ENCODE measurements at regions not wholly inside any gene's neighbourhood (a gene's known extent, or its start where the extent isn't known, plus 50 kb on each side); places are given as distances from the start of the nearest gene placed in this dataset.
"Not testable (repeated sequence)": the region's sequence is repeated elsewhere in the genome, so short reads cannot be mapped to it uniquely, and the experiment has no call there.

DNA sequence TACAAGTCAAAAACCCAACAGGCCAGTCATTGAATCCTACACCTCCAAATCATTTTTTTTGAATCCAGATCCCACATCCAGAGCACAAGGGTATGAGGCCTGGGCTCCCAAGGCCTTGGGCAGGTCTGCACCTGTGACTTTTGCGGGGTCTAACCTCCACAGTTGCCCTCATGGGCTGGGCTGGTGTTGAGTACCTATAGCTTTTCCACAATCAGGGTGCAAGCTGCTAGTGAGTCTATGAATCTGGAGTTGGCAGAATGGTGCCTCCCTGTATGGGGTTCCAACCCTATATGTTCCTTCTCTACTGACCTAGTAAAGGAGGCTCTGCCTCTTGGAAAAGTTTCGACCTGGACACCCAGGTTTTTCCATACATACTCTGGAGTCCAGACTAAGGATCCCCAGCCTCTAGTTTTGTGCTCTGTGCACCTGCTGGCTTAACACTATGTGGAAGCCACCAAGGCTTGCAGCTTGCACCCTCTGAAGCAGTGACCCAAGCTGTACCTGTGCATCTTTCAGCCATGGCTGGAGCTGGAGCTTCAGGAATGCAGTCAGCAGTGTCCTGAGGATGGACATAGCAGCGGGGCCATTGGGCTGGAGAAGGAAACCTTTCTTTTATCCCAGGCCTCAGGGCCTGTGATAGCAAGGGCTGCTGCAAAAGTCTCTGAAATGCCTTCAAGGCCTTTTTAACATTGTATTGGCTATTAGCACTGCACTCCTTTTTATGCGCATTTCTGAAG, 233.6 kb downstream of the CWH43 start:
- H3K4me3 Mint-ChIP-seq; DNase-seq (ENCODE audit: low spot score in 2 of 2); H3K27ac Mint-ChIP-seq (ENCODE audit: low read depth); H3K4me1 Mint-ChIP-seq; H3K27me3 Mint-ChIP-seq; ATAC-seq (replicated peaks; ENCODE audit: extremely low read depth, poor library complexity, severe bottlenecking); H3K36me3 Mint-ChIP-seq (ENCODE audit: insufficient read depth): not testable (repeated sequence)
- H3K9me3 Mint-ChIP-seq = peaks cover 43% of the 10 kb centered on the region

DNA sequence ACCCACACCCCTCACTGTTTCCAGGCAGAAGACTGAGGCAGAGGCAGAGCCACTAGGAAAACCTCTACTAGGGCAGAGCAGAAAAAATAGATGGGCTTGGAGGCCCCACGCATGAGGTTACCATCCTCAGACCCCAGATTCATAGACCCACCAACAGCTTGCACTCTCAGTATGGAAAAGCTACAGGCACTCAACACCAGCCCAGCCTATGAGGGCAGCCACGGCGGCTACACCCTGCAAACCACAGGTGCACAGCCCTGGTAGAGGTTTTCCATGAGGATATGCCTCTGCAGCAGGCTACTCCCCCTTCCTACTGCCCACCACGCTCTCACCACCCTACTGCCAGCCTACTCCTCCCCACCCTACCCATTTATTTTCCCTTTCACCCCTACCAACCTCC, 235.1 kb downstream of the CWH43 start:
- no peak for ATAC-seq (replicated peaks; ENCODE audit: extremely low read depth, poor library complexity, severe bottlenecking)
- H3K9me3 Mint-ChIP-seq = peaks cover 33% of the 10 kb centered on the region

DNA sequence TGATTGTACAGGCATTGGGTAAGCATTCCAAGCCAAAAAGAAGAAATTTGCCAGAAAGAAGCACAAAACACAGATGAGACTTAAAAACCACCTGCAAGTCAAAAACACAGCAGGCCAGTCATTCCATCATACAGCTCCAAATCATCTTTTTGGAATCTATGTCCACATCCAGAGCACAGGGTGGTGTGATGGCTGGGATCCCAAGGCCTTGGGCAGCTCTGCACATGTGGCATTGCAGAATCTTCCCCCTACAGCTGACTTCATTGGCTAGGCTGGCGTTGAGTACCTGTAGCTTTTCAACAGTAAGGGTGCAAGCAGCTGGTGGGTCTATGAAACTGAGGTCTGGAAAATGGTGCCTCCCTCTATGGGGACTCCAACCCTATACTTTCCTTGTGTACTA, 236.7 kb downstream of the CWH43 start:
- not testable (repeated sequence) for ATAC-seq (replicated peaks; ENCODE audit: extremely low read depth, poor library complexity, severe bottlenecking); H3K4me1 Mint-ChIP-seq; H3K27ac Mint-ChIP-seq (ENCODE audit: low read depth); H3K27me3 Mint-ChIP-seq; H3K4me3 Mint-ChIP-seq; H3K36me3 Mint-ChIP-seq (ENCODE audit: insufficient read depth); DNase-seq (ENCODE audit: low spot score in 2 of 2)
- peaks cover 27% of the 10 kb centered on the region for H3K9me3 Mint-ChIP-seq

More for the DNA sequence above, 235.1 kb downstream of the CWH43 start:
- no peaks in the 10 kb centered on the region for H3K4me1 Mint-ChIP-seq
- DNase-seq (ENCODE audit: low spot score in 2 of 2) = no peak
- no peak overlapping the region for H3K27ac Mint-ChIP-seq (ENCODE audit: low read depth)
- peaks cover 4% of the 10 kb centered on the region for H3K36me3 Mint-ChIP-seq (ENCODE audit: insufficient read depth)
- no peak overlapping the region for H3K4me3 Mint-ChIP-seq
- no peaks in the 10 kb centered on the region for H3K27me3 Mint-ChIP-seq

DNA sequence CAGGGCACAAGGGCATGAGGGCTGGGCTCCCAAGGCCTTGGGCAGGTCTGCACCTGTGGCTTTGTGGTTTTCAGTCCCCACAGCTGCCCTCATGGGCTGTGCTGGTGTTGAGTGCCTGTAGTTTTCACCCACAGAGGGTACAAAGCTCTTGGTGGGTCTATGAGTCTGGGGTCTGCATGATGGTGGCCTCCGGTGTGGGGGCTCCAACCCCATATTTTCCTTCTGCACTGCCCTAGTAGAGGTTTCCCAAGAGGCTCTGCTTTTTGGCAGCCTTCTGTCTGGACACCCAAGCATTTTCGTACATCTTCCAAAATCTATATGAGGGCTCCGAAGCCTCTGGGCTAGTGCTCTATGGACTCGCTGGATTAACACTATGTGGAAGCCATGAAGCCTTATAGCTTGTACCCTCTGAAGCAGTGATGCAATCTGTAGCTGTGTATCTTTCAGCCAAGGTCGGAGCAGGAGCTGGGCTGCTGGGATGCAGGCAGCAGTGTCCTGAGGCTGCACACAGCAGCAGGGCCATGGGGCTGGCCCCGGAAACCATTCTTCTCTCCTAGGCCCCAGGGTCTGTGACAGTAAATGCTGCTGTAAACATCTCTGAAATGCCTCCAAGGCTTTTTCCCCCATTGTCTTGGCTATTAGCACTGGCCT, 240.3 kb downstream of the CWH43 start:
- H3K9me3 Mint-ChIP-seq = peaks cover 19% of the 10 kb centered on the region
- not testable (repeated sequence) for H3K27ac Mint-ChIP-seq (ENCODE audit: low read depth); DNase-seq (ENCODE audit: low spot score in 2 of 2); H3K4me3 Mint-ChIP-seq; ATAC-seq (replicated peaks; ENCODE audit: extremely low read depth, poor library complexity, severe bottlenecking); H3K27me3 Mint-ChIP-seq; H3K4me1 Mint-ChIP-seq; H3K36me3 Mint-ChIP-seq (ENCODE audit: insufficient read depth)

DNA sequence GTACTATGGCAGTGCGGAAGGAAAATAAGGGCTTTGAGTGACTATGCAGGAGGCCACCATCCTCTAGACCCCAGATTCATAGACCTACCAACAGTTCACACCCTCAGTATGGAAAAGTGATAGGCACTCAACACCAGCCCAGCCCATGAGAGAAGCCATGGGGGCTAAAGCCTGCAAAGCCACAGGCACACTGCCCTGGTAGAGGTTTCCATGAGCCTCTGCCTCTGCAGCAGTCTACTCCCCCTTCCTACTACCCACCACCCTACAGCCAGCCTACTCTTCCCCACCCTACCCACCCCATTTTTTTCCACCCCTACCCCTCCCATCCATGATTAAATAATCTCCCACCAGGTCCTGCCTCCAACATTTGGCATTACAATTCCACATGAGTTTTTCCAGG, 241.9 kb downstream of the CWH43 start:
- not testable (repeated sequence) for ATAC-seq (replicated peaks; ENCODE audit: extremely low read depth, poor library complexity, severe bottlenecking); H3K36me3 Mint-ChIP-seq (ENCODE audit: insufficient read depth); H3K27ac Mint-ChIP-seq (ENCODE audit: low read depth); DNase-seq (ENCODE audit: low spot score in 2 of 2); H3K4me3 Mint-ChIP-seq; H3K27me3 Mint-ChIP-seq; H3K9me3 Mint-ChIP-seq; H3K4me1 Mint-ChIP-seq

DNA sequence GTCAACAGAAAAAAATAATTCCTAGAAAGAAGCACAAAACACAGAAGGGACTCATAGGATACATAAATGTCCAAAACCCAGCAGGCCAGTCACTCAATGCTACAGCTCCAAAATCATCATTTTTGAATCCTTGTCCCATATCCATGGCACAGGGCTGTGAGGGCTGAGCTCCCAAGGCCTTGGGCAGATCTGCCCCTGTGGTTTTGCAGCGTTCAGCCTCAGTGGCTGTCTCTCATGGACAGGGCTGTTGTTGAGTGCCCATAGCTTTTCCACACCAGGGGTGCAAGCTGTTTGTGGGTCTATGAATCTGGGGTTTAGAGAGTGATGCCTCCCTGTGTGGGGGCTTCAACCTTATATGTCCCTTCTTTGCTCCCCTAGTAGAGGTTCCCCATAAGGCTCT, 243.2 kb downstream of the CWH43 start:
- H3K27me3 Mint-ChIP-seq; H3K4me1 Mint-ChIP-seq; H3K27ac Mint-ChIP-seq (ENCODE audit: low read depth); H3K4me3 Mint-ChIP-seq; ATAC-seq (replicated peaks; ENCODE audit: extremely low read depth, poor library complexity, severe bottlenecking); DNase-seq (ENCODE audit: low spot score in 2 of 2); H3K36me3 Mint-ChIP-seq (ENCODE audit: insufficient read depth); H3K9me3 Mint-ChIP-seq: not testable (repeated sequence)

DNA sequence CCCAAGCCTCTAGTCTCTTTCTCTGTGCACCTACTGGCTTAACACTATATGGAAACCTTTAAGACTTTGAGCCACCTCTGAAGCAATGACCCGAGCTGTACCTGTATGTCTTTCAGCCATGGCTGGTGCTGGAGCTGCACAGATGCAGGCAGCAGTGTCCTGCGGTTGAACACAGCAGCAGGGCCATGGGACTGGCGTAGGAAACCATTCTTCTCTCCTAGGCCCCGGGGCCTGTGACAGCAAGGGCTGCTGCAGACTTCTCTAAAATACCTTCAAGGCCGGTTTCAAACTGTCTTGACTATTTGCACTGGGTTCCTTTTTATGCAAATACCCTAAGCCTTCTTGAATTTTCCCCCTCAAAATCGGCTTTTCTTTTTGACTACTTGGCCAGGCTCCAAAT, 243.6 kb downstream of the CWH43 start:
- H3K27ac Mint-ChIP-seq (ENCODE audit: low read depth); DNase-seq (ENCODE audit: low spot score in 2 of 2); H3K27me3 Mint-ChIP-seq; H3K36me3 Mint-ChIP-seq (ENCODE audit: insufficient read depth); H3K4me3 Mint-ChIP-seq; H3K9me3 Mint-ChIP-seq; H3K4me1 Mint-ChIP-seq; ATAC-seq (replicated peaks; ENCODE audit: extremely low read depth, poor library complexity, severe bottlenecking): not testable (repeated sequence)

DNA sequence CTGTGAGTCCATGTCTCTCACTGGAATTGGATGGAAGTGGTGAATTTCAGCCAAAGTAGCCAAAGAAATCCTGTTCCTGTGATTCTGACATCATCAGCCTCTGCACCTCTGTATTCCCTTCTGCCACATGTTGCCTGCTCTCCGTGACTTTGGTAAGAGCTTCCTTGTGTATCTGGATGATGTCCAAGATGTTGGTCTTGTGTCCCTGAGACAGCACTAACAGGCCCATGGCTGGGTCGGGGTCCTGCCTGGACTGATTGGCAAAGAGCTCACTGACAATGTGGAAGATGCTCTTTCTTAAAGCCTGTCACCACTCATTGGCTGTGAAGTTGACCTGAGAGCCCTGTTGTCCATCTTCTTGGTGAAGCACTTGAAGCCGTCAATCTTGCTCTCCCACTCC, 247.3 kb downstream of the CWH43 start:
- H3K27me3 Mint-ChIP-seq; H3K27ac Mint-ChIP-seq (ENCODE audit: low read depth); ATAC-seq (replicated peaks; ENCODE audit: extremely low read depth, poor library complexity, severe bottlenecking); H3K36me3 Mint-ChIP-seq (ENCODE audit: insufficient read depth); H3K4me3 Mint-ChIP-seq; H3K9me3 Mint-ChIP-seq; H3K4me1 Mint-ChIP-seq; DNase-seq (ENCODE audit: low spot score in 2 of 2): not testable (repeated sequence)

DNA sequence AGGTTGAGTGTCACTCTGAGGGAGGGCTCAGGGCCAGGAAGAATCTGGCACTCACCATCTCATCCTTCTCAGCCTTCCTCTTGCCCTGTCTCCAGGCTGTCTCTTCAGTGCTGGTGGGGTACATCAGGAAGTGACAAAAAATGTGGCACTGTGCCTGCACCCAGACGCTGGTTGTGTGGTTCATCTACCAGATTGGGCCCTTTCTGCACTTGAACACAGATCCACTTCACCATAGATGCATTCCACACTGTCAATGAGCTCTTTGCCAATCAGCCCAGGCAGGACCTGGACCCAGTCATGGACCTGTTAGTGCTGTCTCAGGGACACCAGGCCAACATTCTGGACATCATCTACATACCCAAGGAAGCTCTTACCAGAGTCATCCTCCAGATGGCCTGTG, 247.7 kb downstream of the CWH43 start:
- DNase-seq (ENCODE audit: low spot score in 2 of 2); ATAC-seq (replicated peaks; ENCODE audit: extremely low read depth, poor library complexity, severe bottlenecking); H3K9me3 Mint-ChIP-seq; H3K36me3 Mint-ChIP-seq (ENCODE audit: insufficient read depth); H3K27ac Mint-ChIP-seq (ENCODE audit: low read depth); H3K27me3 Mint-ChIP-seq; H3K4me1 Mint-ChIP-seq; H3K4me3 Mint-ChIP-seq: not testable (repeated sequence)

DNA sequence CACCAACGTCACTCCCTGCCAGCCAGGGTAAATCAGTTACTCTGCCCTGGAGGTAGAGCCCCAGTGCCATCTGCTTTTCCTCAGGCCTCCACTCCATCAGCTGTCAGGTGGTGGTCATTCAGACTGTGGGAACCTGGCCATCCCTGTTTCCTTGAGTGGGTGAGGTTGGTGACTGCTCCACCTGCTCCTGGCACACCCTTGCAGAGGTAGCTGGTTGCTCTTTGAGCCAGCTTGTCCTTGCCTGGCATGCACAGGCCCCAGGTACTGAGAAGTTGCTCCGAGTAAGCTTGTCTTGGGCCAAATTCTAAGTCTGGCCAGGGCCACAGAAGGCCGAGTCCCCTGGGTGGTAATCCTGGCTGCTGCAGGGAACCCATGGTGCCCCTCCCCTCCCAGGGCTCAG, 248.3 kb downstream of the CWH43 start:
- not testable (repeated sequence) for H3K4me3 Mint-ChIP-seq; H3K4me1 Mint-ChIP-seq; H3K27me3 Mint-ChIP-seq; ATAC-seq (replicated peaks; ENCODE audit: extremely low read depth, poor library complexity, severe bottlenecking); H3K9me3 Mint-ChIP-seq; H3K27ac Mint-ChIP-seq (ENCODE audit: low read depth); DNase-seq (ENCODE audit: low spot score in 2 of 2); H3K36me3 Mint-ChIP-seq (ENCODE audit: insufficient read depth)

DNA sequence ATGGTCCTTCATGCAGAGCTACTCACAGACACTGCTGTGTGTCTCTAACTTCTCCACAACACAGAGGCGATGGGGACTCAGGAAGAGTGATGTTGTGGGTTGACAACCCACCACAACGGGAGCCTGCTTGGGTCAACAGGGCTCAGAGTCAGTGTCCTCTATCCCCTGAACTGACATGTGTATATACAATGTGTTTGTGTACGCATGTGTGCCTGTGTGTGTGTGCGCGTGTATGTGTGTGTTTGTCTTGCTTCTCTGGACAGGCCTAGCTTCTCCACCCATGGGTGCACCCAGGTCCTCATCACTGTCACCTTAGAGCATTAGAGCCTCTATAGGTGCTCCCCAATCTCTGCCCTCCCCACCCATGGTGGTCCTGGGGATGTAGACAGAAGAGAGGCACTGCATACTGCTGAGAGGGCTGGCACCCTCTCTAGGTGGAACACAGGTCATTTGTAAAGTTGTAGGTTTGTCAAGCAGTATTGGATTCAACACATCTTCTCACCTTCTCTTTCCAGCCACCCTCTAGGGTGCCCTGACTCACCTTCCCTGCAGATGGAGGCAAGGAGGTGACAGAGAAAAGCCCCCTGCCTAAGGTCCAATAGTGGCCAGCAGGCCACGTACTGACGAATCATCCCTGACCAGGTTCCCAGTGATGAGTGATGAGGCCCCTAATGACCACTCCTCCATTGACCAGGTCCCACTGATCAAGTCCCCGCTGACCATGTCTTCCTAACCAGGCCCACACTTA, 249.5 kb downstream of the CWH43 start:
- not testable (repeated sequence) for H3K4me3 Mint-ChIP-seq; DNase-seq (ENCODE audit: low spot score in 2 of 2); H3K27ac Mint-ChIP-seq (ENCODE audit: low read depth); H3K36me3 Mint-ChIP-seq (ENCODE audit: insufficient read depth); H3K9me3 Mint-ChIP-seq; ATAC-seq (replicated peaks; ENCODE audit: extremely low read depth, poor library complexity, severe bottlenecking); H3K27me3 Mint-ChIP-seq; H3K4me1 Mint-ChIP-seq

DNA sequence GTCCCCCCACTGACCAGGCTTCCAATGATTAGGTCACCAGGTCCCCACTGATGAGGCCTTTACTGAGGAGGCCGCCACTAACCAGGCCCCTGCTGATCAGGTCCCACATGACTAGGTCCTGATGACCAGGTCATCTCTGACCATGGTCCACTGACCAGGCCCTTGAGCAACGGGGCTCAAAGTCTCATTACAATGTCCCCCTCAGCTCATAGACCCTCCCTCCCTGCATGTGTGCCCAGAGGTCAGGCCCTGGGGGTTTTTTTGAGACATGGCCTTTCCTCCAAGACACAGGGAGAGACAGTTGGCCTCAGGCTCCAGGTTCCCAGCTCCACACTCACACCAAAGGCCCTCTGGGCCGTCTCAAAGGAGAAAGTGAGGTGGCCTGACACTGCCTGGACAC, 250.4 kb downstream of the CWH43 start:
- H3K4me1 Mint-ChIP-seq; H3K27me3 Mint-ChIP-seq; DNase-seq (ENCODE audit: low spot score in 2 of 2); ATAC-seq (replicated peaks; ENCODE audit: extremely low read depth, poor library complexity, severe bottlenecking); H3K9me3 Mint-ChIP-seq; H3K27ac Mint-ChIP-seq (ENCODE audit: low read depth); H3K36me3 Mint-ChIP-seq (ENCODE audit: insufficient read depth); H3K4me3 Mint-ChIP-seq: not testable (repeated sequence)

DNA sequence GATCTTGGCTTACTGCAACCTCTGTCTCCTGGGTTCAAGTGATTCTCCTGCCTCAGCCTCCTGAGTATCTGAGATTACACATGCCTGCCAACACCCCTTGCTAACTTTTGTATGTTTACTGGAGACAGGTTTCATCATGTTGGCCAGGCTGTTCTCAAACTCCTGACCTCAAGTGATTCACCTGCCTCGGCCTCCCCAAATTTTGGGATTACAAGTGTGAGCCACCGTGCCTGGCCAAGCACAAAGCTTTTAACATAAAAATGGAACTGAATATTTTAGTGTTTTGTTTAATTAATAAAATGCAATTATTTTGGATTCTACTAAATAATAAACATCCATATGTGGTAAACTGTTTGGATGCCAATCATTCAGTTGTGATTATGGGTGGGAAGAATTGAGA, 255.2 kb downstream of the CWH43 start:
- not testable (repeated sequence) for H3K27ac Mint-ChIP-seq (ENCODE audit: low read depth); H3K4me1 Mint-ChIP-seq; ATAC-seq (replicated peaks; ENCODE audit: extremely low read depth, poor library complexity, severe bottlenecking); DNase-seq (ENCODE audit: low spot score in 2 of 2); H3K27me3 Mint-ChIP-seq; H3K36me3 Mint-ChIP-seq (ENCODE audit: insufficient read depth); H3K4me3 Mint-ChIP-seq
- peaks cover 12% of the 10 kb centered on the region for H3K9me3 Mint-ChIP-seq

Data from central memory CD8-positive, alpha-beta T cell (primary cell).